Islet precursor cell (in vitro differentiated cells): ENCODE measurements at regions not wholly inside any gene's neighbourhood (a gene's known extent, or its start where the extent isn't known, plus 50 kb on each side); places are given as distances from the start of the nearest gene placed in this dataset.

Experiments
- DNase-seq: peaks from one replicate; pipeline ENCODE4 v3.0.0-alpha.2; 2018

DNA sequence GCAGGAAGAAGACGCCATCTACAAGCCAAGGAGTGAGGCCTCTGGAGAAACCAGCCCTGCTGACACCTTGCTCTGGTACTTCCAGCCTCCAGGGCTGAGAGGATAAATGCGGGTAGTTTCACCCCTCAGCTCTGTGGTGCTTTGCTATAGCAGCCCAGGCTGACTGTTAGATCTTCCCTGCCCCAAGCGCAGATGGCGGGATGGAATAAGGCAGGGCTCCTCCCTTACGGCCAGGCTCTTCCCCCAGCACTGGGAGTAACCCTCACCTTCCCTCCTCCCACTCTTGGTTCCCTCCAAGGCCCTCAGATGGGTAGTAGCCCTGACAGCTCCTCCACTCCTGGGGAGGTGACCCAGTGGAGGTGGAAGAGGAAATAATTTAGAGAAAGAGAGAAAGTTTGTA lies 285.1 kb downstream of the GADD45G start:
- peak; percentile 24 for DNase-seq

DNA sequence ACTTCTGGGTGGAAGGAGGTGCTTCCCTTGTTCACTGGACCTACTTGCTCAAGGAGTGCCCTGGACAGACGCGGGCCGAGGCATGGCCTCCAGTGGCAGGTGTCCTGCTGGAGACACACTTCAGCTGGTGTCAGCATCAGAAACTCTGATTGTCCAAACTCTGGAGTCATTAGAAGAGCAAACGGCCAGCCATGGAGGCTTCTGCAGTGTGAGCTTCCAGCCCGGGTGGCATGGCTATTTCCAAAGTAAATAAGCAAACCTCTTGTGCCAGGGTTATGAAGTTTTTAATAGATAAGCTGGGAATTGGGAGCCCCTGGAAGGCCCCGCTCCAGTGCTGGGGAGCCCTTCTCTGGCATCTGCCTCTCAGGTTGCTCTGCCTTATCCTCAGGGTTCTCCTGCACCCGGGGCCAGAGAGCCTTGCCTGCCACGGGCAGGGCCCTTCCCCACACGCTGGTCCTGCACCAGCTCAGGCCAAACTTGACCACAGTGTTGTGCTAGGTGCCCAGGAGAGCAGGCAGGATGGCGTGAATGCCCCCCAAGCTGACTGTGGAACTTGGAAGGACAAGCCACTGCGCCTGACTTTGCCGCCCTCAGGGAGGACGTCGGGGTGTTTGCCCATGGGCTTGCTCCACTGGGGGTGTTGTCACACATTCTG lies 285.6 kb downstream of the GADD45G start:
- peak; percentile 26 for DNase-seq

DNA sequence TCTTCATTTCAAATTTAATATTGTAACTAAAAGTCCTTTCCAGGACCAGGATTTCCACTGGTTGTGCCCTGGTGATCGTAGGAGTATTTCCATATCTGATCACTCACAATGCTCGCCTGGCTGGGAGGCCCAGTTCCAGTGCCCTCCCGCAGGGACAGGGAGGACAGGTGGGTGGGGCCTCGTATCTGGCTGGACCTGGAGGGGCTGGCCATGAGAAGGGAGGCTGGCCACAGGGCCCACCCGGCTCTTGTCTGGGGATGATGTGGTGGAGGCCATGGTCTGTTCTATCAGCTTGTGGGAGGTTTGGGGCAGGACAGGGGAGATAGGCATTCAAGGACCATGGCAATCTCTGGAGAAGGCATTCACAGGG lies 286.4 kb downstream of the GADD45G start:
- peak; percentile 16 for DNase-seq

DNA sequence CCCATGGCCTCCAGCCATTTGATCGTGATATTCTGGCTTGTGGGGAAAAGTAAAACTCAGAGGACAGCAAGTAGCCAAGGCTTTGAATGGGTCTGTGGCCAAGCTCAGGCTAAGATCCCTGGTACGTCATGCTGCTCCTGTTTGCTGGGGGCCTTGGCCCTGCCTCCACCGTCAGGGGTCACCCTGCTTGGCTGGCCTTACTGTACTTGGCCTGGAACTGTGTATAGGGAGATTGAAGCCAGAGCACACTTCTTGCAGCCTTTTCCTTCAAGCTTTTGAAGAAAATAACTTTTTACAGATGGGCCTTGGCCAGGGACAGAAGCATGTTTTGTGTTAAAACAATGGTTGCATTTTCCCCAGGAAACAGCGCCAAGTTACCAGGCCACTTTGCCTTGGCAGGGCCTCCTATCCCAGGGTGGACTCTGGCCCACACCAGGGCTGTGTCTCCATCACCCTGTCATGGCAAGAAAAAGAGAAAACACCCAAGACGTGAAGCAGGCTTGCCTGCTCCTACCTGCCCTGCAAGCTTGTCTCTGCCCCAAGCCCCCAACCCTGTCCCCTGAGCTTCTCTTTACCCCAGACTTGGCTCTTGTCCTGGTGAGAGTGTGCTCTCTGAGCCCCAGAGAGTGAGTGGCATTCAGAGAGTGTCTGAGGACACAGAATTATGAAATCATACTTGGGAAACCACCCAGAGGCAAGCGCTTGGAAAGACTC lies 286.9 kb downstream of the GADD45G start:
- DNase-seq: peak; percentile 31

DNA sequence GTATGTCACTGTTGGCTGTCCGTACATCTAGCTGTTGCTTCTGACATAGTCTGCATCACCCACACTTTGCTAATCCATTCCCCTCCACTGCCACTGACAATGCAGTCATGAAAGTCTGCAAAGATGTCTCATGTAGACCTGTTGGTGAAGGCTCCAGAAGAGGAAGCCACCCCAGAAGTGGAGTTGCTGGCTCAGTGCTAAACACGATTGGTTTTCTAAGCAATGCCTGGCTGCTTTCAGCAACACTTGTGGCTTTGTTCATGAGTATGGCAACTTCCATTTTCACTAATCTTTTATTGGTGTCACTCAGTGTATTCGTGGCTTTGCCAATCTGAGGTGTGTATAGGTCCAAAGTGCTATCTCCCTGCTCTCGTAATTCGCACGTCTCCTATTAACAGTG lies 288.1 kb downstream of the GADD45G start:
- DNase-seq: peak; percentile 34

DNA sequence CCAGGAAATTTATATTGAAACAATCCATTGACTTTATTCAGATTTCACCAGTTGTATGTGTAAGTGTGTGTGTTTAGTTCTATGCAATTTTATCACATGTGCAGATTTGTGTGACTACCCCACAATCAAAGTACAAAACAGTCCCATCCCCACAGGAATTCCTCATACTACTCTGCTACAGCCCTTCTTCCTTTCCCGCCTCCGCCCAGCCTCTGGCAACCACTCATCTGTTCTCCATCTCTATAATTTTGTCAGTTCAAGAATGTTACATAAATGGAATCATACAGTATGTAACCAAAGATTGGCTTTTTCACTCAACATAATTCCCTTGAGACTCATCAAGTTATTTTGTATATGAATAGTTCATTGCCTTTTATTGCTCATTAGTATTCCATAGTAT lies 289.1 kb downstream of the GADD45G start:
- no peak for DNase-seq

DNA sequence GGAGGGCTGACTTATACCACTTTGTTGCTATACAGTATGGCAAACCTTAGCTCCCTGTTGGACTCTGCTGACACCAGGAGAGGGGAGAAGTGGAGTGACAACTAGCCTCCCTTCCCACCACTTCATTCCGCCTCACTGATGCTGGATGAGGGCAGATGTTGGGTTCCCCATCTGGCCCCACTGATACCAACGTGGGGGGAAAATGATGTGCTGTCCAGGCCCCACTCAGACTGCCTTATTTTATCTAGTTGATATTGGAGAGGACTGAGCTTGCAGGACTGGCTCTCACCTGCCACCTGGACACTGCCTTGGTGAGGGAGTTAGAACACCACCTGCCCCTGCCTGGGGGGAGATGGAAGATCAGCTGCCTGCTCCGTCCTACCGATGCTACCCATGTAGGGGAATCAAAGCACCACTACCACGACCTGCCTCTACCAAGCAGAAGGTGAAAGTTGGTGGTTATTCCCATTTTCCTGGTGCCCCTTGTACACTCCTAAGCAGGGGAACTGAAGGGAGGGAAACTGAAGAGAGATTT lies 292.1 kb downstream of the GADD45G start:
- peak; percentile 38 for DNase-seq

DNA sequence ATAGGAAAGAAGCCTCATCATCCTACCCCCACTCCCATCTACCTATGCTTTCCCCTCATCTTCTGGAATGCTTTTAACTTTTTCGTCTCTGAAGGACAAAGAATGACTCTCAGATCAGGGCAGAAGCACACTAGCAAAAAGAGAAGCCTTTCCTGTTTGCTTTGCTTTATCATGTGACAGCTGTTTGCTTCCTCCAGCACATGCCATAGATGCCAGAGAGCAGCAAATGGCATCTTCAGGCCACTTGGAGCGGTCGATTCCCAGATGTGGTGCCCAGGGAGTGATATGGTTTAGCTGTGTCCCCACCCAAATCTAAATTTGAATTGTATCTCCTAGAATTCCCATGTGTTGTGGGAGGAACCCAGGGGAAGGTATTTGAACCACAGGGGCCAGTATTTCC lies 294.8 kb downstream of the GADD45G start:
- DNase-seq: peak; percentile 76

DNA sequence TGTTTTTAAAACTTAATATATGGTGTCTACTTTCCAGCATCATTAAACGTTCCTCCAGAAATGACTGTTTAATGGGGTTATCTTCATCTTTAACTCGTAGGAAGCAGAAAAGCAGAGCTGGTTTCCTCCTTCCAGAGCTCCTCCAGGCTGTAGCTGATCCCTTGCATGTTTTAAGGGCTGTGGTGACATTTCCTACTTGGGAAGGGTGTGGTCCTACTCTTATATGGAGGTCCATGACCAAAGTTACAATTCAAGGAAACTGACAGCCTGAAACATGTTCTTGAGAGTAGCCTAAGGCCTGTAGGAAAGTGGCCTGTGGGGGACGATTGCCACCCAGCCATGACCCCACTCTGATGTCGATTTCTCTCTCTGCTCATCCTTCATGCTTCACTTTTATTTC lies 297.1 kb downstream of the GADD45G start:
- DNase-seq: no peak

DNA sequence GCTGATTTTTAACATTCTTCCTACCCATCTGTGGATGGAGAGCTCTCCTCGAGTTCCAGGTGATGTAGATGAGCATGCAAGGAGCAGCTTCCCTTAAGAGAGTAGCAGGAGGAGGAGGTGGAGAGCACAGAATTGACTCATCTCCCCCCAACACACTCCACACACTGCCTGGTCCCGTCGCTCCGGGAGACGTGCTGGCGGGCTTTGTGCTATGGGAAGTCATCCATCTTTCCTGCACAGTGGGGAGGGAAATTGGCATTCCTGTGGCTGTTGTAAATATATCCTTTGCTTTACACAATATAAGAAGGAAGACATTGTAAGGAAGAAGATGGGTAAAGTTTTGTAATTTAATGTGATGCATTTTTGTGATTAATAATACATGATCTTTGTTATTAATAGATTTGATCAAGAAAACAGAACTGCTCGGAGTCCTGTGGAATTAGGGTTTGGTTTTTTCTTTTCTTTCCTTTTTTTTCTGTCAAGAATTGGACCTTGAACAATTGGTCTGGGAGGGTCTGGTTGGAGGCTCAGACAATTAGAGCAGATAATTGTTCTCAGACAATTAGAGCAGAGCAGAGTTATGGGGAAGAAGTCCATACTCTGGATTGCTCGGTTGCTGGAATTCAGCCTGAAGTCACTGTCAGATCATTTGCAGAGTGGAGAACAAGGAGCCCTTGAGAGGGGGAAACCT lies 297.8 kb downstream of the GADD45G start:
- peak; percentile 72 for DNase-seq

DNA sequence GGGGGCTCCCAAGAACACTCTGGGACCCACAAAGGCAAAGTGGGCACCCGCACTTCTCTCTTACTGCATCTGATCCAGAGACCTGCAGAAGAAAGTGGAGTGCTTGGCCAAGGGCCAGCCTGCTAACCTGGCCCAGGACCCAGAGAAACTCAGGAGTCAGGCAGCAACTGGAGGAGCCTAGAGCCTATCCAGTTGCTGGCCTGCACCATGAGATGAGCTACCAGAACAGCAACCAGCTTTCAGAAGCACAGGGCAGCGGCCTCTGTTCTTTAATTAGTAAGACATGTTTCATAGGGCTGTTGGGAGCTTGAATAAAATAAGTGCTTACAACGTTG lies 298.3 kb downstream of the GADD45G start:
- DNase-seq: peak; percentile 42

DNA sequence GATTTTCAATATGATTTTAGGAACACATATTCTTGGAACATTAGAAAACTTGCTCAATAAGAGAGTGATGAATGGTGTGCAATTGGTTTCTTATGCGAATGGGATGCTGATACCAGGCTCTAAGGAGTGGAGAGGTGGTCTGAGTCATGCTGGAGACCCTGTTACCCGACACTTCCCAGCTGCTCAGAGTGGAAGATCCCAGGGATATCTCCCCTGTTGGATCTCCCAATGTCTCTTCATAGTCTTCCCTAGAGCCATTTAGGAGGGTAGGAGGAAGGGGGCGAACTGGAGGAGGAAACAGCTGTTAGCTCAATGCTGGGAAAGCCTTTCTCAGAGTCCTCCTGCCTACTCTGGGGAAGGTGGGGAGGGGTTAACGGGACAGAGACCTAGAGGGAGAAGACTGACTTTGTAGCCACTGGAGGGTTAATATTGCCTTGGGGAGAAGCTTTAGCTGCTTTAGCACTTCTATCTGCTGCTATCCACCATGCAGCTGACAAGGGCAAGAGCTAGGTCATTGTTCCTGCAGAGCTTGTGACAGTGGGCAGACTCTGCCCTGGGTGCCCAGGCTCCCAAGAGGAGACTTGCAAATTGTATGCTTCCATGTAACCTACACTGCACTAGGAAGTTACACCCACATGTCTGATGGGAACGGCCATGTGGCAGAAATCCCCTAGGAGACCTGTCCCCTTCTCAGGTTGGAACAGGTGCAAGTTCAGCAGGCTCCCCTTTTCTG lies 301.0 kb downstream of the GADD45G start:
- DNase-seq: peak; percentile 60

DNA sequence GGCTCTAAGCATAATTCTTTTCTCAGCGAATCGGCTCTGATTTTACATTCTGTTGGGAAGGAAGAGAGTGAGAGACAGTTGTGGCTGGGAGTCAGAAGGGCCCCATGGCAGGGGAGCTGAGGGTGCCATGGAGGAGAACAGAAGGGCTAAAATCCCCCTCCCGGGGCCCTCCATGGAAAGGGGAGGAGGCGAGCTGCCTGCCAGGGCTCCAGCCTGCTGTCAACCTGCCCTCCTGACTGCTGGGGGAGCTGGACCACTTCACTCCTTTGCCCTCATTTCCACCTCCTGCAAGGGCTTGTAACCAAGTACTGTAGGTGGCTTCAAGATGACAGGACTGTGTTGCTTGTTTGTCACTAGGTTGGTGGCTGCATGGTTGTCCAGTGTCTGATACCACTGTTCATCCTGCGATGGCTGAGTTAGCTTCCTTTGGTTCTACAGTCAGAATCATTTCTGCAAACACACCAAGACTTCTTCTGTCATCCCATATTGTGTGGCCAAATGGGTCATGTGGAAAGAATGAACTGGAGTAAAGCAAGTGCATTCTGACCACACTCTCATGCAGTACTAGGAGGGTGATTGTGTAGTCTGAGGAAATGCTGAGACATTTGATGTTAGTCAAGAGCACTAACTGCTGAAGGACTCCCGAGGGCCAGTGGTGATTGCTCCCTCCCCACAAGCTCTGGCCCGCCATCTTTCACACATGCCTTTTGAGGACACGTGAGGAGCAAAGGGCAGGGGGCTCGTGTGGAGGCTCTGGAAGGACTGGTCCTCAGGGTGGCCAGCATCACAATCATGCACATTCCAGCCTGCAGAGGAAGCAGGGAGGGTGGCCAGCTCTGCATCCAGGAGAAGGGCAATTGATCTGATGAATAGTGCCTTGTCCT lies 307.2 kb downstream of the GADD45G start:
- DNase-seq: peak; percentile 44

DNA sequence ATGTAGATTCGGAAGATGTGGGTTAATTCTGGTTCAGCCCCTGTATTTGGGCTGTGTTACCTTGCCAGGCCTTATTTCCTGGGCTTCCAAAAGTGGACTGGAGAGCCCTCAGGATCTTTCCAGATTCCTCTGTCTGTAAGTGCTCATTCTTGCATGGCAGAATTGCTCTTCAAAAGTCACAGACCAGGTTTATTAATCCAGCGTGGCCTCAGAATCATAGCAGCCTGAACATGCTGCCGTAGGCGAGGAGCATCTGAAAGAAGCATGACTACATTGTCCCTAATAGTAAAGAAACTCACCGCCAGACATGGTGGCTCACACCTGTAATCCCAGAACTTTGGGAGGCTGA lies 307.8 kb downstream of the GADD45G start:
- DNase-seq: no peak

DNA sequence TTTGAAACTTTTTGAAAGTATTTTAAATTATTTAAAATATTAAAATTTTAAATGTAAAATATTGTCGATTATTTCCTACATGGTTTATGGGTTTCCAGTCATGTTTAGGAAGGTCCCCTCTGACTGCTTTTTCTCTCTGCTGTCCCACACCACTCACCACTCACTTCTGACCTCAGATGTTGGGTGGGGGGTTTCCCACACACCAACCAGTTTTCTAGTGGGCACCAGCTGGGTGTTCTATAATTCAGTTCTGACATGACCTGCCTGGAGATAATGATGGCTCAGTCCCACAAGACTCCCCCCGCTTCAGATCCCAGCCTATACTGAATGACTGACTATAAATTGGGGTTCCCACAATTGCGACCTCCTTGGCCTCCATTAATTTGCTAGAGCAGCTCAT lies 310.4 kb downstream of the GADD45G start:
- no peak for DNase-seq

DNA sequence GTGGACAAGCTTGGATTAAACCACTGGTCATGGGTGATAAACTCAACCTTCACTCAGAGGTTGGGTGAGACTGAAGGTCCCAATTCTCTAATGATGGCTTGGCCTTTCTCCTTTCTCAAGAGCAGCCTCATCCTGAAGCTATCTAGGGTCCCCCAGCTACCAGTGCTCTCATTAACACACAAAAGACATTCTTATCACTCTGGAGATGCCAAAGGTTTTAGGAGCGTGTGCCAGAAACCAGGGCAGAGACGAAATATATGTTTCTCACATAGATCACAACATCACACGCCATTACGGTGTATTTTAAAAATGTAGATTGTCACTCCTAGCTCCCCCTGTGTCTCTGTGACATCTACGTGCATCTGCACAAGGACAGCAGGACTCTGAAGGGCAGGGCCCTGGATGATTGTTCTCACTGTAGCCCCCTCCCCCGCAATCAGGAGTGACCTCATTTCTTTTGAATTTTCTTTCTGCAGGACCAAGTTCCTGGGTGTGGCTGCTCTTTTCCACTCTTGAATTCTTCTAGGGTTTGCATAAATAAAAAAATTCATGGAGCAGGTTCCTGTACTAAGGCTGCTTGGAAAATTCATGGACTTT lies 311.3 kb downstream of the GADD45G start:
- DNase-seq: peak; percentile 79

DNA sequence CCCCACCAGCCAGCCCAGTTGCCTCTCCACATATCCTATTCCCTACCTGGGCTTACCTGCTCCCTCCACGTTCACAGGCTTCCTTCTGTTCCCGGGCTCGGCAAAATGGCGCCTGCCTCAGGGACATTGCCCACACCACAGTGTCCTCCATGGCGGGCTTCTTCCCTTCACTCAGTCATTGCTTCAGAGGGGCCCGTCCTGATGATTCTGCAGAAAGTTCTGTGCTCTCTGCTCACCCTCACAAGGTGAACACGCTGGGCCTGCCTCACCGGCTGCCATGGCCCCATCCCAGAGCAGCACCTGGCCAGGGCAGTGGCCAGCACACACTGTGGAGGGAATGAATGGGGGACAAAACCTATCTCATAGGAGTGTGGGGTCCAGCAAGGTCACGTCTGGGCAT lies 313.0 kb downstream of the GADD45G start:
- DNase-seq: peak; percentile 42

DNA sequence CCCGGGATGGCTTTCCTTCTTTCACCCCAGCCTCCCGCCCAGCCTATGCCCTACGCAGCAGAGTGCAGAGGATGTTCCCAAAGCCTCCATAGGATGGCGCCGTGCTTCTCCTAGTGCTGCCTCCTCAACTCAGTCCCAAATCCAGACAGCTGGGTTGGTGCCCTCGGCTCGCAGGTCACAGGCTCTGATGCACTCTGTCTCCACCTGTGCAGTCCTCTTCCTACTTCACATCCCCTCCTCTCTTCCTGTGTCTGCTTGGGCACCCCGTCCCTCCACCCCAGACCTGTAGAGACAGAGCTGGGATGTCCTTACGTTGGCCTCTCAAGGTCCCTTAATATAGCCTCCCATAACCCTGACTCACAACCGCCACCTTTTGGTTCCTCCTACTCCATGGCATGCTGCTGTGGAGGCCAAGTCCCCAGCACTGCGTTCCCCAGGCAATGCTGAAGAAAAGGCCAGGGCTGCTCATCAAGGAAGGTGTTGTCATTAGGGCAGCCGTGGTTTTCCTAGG lies 314.4 kb downstream of the GADD45G start:
- DNase-seq: peak; percentile 84

DNA sequence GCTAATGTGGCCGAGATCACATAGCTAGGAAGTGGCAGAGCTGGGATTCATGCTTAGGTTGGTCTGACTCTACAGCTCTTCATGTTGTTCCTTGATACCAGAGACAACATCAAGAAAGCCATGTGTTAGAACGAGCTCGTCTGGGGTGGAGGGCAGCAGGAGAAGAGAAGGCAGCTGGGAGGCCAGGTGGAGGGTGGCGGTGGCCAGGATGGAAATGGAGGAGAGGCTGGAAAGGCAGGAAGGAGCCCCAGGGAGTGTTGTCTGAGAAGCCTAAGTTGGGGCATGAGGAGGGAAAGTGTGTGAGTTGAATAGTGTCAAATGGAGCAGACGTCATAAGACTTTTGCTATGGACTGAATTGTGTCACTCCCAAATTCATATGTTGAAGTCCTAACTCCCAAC lies 315.3 kb downstream of the GADD45G start:
- no peak for DNase-seq

DNA sequence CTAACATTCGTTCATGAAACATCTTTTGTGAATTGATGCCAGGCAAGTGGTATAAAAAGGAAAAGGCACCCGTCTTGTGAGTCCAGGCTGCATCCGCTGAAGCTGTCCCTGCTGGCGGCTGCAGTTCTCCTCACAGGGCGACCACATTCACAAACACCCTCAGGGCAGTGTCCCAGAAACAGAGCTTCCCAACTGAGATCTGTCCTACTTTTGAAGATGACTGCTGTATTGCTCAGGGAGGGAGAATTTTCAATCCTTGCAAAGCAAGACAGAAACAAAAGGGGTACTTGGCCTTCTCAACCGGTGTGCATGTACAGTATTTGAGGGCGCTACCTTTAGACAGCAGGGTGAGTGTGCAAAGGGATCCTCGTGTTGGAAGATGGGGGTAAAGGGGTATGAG lies 316.1 kb downstream of the GADD45G start:
- peak; percentile 79 for DNase-seq

DNA sequence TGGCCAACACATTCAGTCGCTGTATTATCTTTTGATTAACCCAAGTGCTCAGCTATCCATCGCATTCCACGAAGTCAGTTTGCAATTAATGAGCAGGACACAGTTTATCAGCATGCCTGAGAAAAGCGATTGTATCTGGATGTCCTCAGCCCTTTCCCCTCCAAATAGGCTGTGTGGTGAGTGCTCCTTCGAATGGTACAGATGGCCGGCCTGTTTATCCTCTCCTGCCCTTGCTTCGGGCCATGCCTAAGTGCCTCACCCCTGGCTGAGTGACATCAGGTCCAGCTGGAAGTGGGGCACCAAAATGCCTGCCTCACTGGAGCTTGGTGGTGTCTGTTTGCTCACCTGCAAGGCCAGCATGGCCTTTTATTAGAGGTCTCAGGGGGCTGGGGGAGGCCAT lies 317.3 kb downstream of the GADD45G start:
- peak; percentile 66 for DNase-seq

DNA sequence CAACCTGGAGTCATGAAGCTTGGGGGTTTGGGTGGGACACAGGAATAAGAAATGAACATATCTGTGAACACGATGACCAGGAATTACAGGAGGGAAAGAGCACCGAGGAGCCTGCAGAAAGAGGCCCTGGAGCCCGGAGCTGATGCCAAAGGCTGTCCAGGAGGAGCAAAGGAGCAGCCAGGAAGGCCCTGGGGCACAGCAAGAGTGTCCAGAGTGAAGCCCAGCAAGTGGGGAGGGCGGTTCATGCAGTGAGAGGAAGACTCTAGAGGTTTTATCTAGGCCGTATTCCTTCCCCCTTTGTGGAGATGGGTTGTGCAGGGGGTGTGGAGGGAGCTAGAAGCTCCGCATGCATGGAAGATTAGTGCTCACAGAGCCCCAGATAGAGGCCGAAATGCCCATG lies 318.4 kb downstream of the GADD45G start:
- DNase-seq: peak; percentile 50
